Coronary artery (tissue), 2 donors: ENCODE measurements at regions not wholly inside any gene's neighbourhood (a gene's known extent, or its start where the extent isn't known, plus 50 kb on each side); places are given as distances from the start of the nearest gene placed in this dataset.

Experiments
- DNase-seq: peaks from one replicate; pipeline ENCODE4 v3.0.0-alpha.2; 2017; ENCODE audit warnings: low spot score
- H3K27ac ChIP-seq, 2 donors: fragments of 200-600 bp; sonication (generic); one replicate each; pipeline ENCODE4 v1.5.1; 2016 to 2019
- H3K4me3 ChIP-seq: fragments of 200-600 bp; sonication (generic); 2 replicates; pipeline ENCODE4 v1.5.1; 2016; ENCODE audit warnings: mild to moderate bottlenecking, moderate library complexity
- TF ChIP-seq, protein P1 (sequence below): fragments of 200-600 bp; sonication (generic); IDR thresholded peaks from one replicate; pipeline ENCODE4 v1.5.1; 2019; ENCODE audit warnings: antibody characterized with exemption

GRCh38 chr15:97604677-97605076 is 355.8 kb upstream of the ARRDC4 start:
- no peak for DNase-seq
- H3K27ac ChIP-seq = no peak overlapping the region
- TF ChIP-seq, protein P1, sequence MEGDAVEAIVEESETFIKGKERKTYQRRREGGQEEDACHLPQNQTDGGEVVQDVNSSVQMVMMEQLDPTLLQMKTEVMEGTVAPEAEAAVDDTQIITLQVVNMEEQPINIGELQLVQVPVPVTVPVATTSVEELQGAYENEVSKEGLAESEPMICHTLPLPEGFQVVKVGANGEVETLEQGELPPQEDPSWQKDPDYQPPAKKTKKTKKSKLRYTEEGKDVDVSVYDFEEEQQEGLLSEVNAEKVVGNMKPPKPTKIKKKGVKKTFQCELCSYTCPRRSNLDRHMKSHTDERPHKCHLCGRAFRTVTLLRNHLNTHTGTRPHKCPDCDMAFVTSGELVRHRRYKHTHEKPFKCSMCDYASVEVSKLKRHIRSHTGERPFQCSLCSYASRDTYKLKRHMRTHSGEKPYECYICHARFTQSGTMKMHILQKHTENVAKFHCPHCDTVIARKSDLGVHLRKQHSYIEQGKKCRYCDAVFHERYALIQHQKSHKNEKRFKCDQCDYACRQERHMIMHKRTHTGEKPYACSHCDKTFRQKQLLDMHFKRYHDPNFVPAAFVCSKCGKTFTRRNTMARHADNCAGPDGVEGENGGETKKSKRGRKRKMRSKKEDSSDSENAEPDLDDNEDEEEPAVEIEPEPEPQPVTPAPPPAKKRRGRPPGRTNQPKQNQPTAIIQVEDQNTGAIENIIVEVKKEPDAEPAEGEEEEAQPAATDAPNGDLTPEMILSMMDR = no peak
- no peak overlapping the region for H3K4me3 ChIP-seq

DNA sequence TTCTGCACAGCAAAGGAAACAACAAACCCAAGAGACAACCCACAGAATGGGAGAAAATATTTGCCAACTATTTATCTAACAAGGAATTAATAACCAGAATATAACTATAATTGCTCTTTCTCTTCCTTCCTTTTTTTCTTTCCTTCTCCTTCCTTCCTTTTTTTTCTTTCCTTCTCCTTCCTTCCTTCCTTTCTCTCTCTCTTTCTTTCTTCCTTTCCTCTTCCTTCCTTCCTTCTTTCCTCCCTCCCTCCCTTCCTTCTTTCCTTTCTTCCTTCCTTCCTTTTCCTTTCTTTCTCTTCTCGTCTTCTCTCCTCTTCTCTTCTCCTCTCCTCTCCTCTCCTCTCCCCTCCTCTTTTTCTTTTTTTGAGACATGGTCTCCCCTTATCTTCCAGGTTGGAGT is 345.4 kb upstream of the ARRDC4 start:
- H3K4me3 ChIP-seq = no peak overlapping the region
- H3K27ac ChIP-seq = no peak overlapping the region
- TF ChIP-seq, protein P1 = no peak
- no peak for DNase-seq

- no peak for DNase-seq
- TF ChIP-seq, protein P1 = no peak
- no peak overlapping the region for H3K4me3 ChIP-seq
- H3K27ac ChIP-seq = no peak overlapping the region
These were observed 337.3 kb upstream of the ARRDC4 start for GRCh38 chr15:97623091-97623661.

- no peak overlapping the region for H3K27ac ChIP-seq
- no peak overlapping the region for H3K4me3 ChIP-seq
- no peak for DNase-seq
- TF ChIP-seq, protein P1 = no peak
These were observed 332.9 kb upstream of the ARRDC4 start for GRCh38 chr15:97627634-97628033.

- no peak overlapping the region for H3K27ac ChIP-seq
- TF ChIP-seq, protein P1 = no peak
- DNase-seq = no peak
- no peak overlapping the region for H3K4me3 ChIP-seq
These were observed 314.7 kb upstream of the ARRDC4 start for GRCh38 chr15:97645758-97646157.

DNA sequence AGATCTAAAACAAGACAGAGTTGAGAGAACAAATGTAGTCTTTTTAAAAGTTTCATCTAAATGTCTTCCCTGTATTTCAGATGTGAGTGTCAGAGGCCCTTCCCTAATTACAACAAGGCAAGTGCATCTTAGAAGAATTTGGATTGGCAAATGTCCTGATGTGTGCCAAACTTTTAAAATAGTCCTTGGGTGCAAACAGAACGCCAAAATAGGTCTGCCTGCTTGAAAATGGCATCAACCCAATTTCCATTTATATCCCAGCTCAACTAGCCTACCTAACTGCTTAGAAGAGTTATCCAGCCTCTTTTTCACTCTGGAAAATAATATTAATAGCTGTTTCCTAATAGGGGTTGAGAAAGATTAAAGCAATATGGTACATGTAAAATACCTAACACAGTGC is 311.8 kb upstream of the ARRDC4 start:
- no peak for DNase-seq
- no peak overlapping the region for H3K4me3 ChIP-seq
- TF ChIP-seq, protein P1 = no peak
- H3K27ac ChIP-seq = no peak overlapping the region

DNA sequence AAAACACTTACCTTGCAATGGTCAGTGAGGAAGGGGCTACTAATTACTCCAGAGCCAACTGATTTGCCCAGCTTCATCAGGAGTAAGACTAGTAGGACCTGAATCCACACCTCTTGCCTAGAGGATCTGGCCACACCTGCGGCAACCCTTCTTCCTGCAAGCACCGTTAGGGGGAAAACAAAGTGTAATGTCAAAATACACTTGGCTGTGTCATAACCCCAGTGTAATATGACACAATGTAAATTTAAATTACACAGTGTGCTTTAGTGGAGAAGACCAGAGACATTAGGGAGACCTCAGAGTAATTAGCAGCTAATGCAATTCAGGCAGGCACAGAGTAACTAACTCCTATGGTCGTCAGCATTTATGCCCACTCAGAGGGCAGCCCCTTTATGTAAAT is 308.5 kb upstream of the ARRDC4 start:
- H3K4me3 ChIP-seq = no peak overlapping the region
- DNase-seq = no peak
- TF ChIP-seq, protein P1 = no peak
- H3K27ac ChIP-seq = no peak overlapping the region
